Gastroesophageal sphincter (tissue), 4 donors: ENCODE measurements at regions not wholly inside any gene's neighbourhood (a gene's known extent, or its start where the extent isn't known, plus 50 kb on each side); places are given as distances from the start of the nearest gene placed in this dataset.

Experiments used
- ATAC-seq: fragments of 150-250 bp; one replicate; pipeline ENCODE4 v1.9.1; 2016; ENCODE audit warnings: mild to moderate bottlenecking, moderate library complexity
- H3K27ac ChIP-seq, 4 donors: fragments of 200-600 bp; sonication (generic) in 3 of 4; 1 replicate in 3 of 4; 2 replicates in 1 of 4; pipeline ENCODE4 v1.5.1; 2016 to 2019
- H3K27me3 ChIP-seq: fragments of 200-600 bp; sonication (generic); one replicate; pipeline ENCODE4 v1.5.1; 2019
- H3K36me3 ChIP-seq, 2 donors: fragments of 200-600 bp; sonication (generic); one replicate each; pipeline ENCODE4 v1.5.1; 2019; ENCODE audit warnings: control low read depth in 1 of 2
- H3K4me1 ChIP-seq, 3 donors: fragments of 200-600 bp; sonication (generic); 1 replicate in 2 of 3; 2 replicates in 1 of 3; pipeline ENCODE4 v1.5.1; 2016 to 2019; ENCODE audit warnings: control low read depth in 2 of 3
- H3K4me3 ChIP-seq, 2 donors: fragments of 200-600 bp; sonication (generic); one replicate each; pipeline ENCODE4 v1.5.1; 2019; ENCODE audit warnings: mild to moderate bottlenecking in 1 of 2, moderate library complexity in 1 of 2
- H3K9me3 ChIP-seq, 3 donors: fragments of 200-600 bp; sonication (generic); one replicate each; pipeline ENCODE4 v1.5.1; 2017 to 2019; ENCODE audit warnings: control low read depth in 2 of 3
- CTCF ChIP-seq, 4 experiments: fragments of 200-600 bp in 2 of 4; fragments of 450-650 bp in 2 of 4; sonication (generic) in 1 of 4; IDR thresholded peaks; one replicate each; pipeline ENCODE4 v1.5.1; 2017 to 2019; ENCODE audit warnings: antibody characterized with exemption in 4 of 4, mild to moderate bottlenecking in 2 of 4, moderate library complexity in 2 of 4
- EP300 ChIP-seq: sonication (generic); formaldehyde crosslinking; IDR thresholded peaks from one replicate; pipeline ENCODE4 v1.6.1; 2017; ENCODE audit warnings: antibody characterized with exemption, mild to moderate bottlenecking
- POLR2A ChIP-seq, 2 donors: fragments of 450-650 bp; IDR thresholded peaks; one replicate each; pipeline ENCODE4 v1.6.1; 2017; ENCODE audit warnings: antibody characterized with exemption in 2 of 2, mild to moderate bottlenecking in 2 of 2, moderate library complexity in 1 of 2
- POLR2AphosphoS5 ChIP-seq: sonication (generic); formaldehyde crosslinking; IDR thresholded peaks from one replicate; pipeline ENCODE4 v1.6.1; 2017; ENCODE audit warnings: antibody characterized with exemption
- WGBS, 2 donors: methylation state at CpG; one replicate each; pipeline ENCODE4 v1.1.5; 2018; ENCODE audit warnings: low coverage in 1 of 2; 5-methylcytosine and 5-hydroxymethylcytosine counted together

GRCh38 chr15:70509731-70510143 is 253.6 kb downstream of the UACA start:
- H3K36me3 ChIP-seq = no peaks in the 10 kb centered on the region
- H3K27ac ChIP-seq = no peak overlapping the region
- H3K27me3 ChIP-seq = no peaks in the 10 kb centered on the region
- ATAC-seq = no peak
- TF ChIP-seq EP300 (no peak), POLR2AphosphoS5 (no peak), POLR2A (IDR thresholded peaks at IDR 0.05) (no peak), CTCF (IDR thresholded peaks at IDR 0.05) (no peak)
- H3K4me1 ChIP-seq = peaks cover 0 to 20% (median 8%) of the 10 kb centered on the region in 3 donors
- no CpG with 5 or more reads among the region's 4 CpGs for WGBS, 2 donors
- no peak overlapping the region for H3K4me3 ChIP-seq
- H3K9me3 ChIP-seq = peaks cover 0 to 36% (median 0%) of the 10 kb centered on the region in 3 donors

DNA sequence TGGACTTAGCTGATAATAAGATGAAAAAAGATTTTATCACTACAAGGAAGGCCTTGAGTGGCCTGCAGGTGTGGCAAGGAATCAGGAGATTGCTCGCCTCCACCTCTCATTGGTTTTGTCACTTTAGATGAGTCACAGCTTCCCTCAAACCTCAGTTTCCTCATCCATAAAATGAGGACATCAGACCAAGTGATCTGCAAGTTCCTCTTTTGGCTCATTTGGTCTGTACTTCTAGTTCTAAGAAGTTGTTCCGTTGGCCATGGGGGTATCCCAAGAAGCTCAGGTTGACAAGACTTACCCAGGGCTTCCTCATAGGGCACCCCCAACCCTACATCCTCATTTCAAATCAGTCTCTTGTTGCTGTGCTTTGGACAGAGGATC is 254.1 kb downstream of the UACA start:
- TF ChIP-seq POLR2A (IDR thresholded peaks at IDR 0.05) (no peak), POLR2AphosphoS5 (no peak), CTCF (IDR thresholded peaks at IDR 0.05) (no peak), EP300 (no peak)
- peaks cover 0 to 36% (median 0%) of the 10 kb centered on the region in 3 donors for H3K9me3 ChIP-seq
- no peak overlapping the region for H3K27ac ChIP-seq
- H3K4me3 ChIP-seq = no peak overlapping the region
- 93 to 100% methylated on average over 1 to 2 of the region's 2 CpGs for WGBS, 2 donors
- no peak for ATAC-seq
- H3K27me3 ChIP-seq = no peaks in the 10 kb centered on the region
- H3K4me1 ChIP-seq = peaks cover 0 to 25% (median 9%) of the 10 kb centered on the region in 3 donors
- H3K36me3 ChIP-seq = no peaks in the 10 kb centered on the region

DNA sequence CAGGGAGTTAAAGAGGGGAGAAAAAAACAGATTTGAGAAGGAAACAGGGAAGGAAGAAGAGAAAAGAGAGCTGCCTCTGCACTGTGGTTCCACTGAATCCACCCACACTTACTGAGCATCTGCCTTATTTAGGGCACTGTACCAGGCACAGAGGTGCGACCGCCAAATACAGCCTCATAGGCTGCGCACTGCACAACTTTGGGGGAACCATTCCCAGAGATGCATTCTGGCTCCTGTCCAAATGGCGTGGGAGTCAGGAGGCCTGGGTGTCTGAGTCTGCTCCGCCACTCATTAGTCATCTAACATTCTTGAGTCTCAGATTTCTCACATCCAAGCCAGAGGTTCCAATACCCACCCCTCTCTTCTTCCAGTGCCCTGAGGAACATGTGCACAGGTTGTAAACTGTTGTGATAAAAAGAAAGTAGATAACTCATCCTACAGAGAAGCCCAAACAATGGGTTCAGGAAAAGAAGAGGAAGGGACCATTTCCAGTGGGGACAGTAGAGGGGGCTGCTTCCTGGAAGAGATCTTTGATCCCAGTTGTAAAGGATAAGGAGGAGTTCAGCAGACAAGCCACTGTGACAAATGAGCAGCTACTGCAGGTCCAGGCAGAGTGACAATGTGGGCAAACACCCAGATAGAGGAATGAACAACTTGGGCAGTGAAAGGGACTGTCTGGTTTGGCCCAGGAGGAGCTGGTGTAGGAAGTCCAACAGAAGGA is 254.6 kb downstream of the UACA start:
- no peaks in the 10 kb centered on the region for H3K27me3 ChIP-seq
- H3K9me3 ChIP-seq = peaks cover 0 to 36% (median 0%) of the 10 kb centered on the region in 3 donors
- no peaks in the 10 kb centered on the region for H3K36me3 ChIP-seq
- WGBS, 2 donors = 52% methylated on average over 5 of the region's 5 CpGs; no CpG with 5 or more reads in 1 of the 2 donors
- peaks cover 0 to 30% (median 15%) of the 10 kb centered on the region in 3 donors for H3K4me1 ChIP-seq
- TF ChIP-seq POLR2AphosphoS5 = no peak
- TF ChIP-seq EP300 = no peak
- no peak for TF ChIP-seq POLR2A (IDR thresholded peaks at IDR 0.05)
- no peak for TF ChIP-seq CTCF (IDR thresholded peaks at IDR 0.05)
- no peak overlapping the region for H3K4me3 ChIP-seq
- ATAC-seq = no peak
- no peak overlapping the region for H3K27ac ChIP-seq

- no peak for ATAC-seq
- Histone ChIP-seq H3K27ac (no peak overlapping the region), H3K4me3 (no peak overlapping the region), H3K27me3 (no peaks in the 10 kb centered on the region), H3K4me1 (peaks cover 0 to 34% (median 18%) of the 10 kb centered on the region in 3 donors), H3K9me3 (peaks cover 0 to 36% (median 0%) of the 10 kb centered on the region in 3 donors), H3K36me3 (no peaks in the 10 kb centered on the region)
- WGBS, 2 donors = 50 to 83% methylated on average over 1 of the region's 1 CpG
- no peak for TF ChIP-seq CTCF (IDR thresholded peaks at IDR 0.05)
- no peak for TF ChIP-seq POLR2AphosphoS5
- no peak for TF ChIP-seq POLR2A (IDR thresholded peaks at IDR 0.05)
- TF ChIP-seq EP300 = no peak
These were observed 255.5 kb downstream of the UACA start for GRCh38 chr15:70507772-70508371.
